ENCODE measurements at regions not wholly inside any gene's neighbourhood (a gene's known extent, or its start where the extent isn't known, plus 50 kb on each side); places are given as distances from the start of the nearest gene placed in this dataset.

DNA sequence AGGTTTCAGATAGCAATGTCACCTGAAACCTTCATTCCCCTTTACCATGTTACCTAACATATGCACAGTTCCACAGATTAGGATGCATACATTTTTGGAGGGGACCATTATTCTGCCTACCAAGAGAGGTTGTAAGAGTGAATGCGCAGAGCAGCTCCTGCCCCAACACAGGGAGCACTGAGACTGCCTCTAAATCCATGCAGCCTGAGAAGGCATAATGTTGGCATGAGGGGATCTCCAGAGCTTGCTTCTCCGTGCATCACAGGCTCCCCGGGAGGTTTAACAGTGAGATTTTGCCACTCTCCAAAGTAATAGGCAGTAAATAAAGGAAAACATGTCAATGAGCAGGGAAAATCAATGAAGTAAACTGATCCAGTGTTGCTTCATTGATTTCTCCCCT is 410.8 kb downstream of the PCDH7 start:
- no peak for TF ChIP-seq ZFX (IDR thresholded peaks at IDR 0.05; ENCODE audit: borderline replicate concordance)
- TF ChIP-seq, protein P1, sequence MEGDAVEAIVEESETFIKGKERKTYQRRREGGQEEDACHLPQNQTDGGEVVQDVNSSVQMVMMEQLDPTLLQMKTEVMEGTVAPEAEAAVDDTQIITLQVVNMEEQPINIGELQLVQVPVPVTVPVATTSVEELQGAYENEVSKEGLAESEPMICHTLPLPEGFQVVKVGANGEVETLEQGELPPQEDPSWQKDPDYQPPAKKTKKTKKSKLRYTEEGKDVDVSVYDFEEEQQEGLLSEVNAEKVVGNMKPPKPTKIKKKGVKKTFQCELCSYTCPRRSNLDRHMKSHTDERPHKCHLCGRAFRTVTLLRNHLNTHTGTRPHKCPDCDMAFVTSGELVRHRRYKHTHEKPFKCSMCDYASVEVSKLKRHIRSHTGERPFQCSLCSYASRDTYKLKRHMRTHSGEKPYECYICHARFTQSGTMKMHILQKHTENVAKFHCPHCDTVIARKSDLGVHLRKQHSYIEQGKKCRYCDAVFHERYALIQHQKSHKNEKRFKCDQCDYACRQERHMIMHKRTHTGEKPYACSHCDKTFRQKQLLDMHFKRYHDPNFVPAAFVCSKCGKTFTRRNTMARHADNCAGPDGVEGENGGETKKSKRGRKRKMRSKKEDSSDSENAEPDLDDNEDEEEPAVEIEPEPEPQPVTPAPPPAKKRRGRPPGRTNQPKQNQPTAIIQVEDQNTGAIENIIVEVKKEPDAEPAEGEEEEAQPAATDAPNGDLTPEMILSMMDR (IDR thresholded peaks at IDR 0.05): no peak
- no peak overlapping the region for H3K27ac ChIP-seq

DNA sequence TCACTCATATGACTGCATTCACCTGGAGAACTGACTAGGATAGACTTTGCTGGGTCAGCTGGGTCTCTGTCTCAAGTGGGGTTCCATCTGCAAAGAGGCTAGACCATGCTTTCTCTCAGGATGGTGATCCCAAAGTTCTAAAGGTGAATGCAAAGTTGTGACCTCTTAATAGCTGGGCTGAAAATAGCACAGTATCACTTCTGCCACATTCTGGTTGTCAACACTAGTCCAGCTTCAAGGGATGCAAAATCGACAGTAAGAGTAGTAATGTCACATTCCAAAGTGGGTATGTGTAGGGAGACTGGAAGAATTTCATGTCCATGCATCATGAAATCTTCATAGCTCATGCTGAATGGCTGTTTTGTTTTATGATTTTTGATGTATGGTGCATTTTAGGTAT is 414.6 kb downstream of the PCDH7 start:
- no peak overlapping the region for H3K27ac ChIP-seq

DNA sequence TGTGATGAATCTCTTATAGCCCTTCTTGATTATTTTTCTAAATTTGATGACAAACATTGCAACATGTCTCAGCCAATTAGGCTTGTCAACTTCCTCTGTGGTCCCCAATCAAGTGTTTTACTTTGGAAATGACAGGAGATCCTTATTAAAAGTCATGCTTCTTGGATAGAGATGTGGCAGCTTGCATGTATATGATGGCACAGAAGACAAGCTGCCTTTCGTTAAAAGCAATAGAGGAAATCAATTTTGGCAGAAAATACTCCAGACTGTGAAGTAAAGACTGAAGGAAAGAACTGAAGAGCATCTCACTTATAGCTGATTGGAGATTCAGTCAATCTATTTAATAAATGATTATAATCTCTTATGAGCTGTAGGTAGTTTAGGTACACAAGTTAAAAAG is 419.6 kb downstream of the PCDH7 start:
- H3K27ac ChIP-seq: no peak overlapping the region
- TF ChIP-seq, protein P1 (IDR thresholded peaks at IDR 0.05): no peak
- TF ChIP-seq ZFX (IDR thresholded peaks at IDR 0.05; ENCODE audit: borderline replicate concordance): no peak

More for the DNA sequence above, 414.6 kb downstream of the PCDH7 start:
- TF ChIP-seq, protein P1 (IDR thresholded peaks at IDR 0.05): no peak
- TF ChIP-seq ZFX (IDR thresholded peaks at IDR 0.05; ENCODE audit: borderline replicate concordance): no peak

DNA sequence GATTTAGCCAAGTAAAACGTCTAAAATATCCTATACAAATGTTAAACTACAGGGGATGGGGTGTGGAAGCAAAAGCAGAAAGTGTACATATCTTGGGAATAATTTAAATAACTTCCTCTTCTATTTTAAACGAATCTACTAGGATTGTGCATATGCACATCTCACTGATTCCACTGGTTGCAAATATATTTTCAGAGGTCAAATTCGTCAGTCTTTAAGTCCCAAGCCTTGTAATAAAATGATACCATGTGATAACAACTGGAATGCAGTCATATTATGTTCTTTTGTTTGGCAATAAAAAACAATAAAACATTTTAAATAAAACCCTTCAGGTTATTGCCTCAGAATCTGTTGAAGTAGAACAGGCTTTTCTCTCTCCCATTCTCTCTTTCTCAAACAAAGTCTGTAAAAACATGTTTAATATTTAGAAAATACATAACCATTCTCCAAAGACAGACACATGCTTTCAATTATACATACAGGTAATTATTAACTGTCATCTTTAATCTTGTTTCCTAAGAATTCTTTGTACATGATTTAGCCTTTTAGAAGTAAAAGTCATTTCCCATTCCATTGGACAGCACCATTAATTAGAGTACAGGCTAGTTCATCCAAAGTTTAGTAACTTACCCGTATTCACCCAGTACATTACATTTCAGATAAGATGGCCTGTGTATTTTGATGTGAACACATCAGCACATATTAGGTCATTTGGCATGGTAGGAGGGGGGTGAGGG is 421.1 kb downstream of the PCDH7 start:
- TF ChIP-seq ZFX (IDR thresholded peaks at IDR 0.05; ENCODE audit: borderline replicate concordance): no peak
- TF ChIP-seq, protein P1 (IDR thresholded peaks at IDR 0.05): no peak
- no peak overlapping the region for H3K27ac ChIP-seq

DNA sequence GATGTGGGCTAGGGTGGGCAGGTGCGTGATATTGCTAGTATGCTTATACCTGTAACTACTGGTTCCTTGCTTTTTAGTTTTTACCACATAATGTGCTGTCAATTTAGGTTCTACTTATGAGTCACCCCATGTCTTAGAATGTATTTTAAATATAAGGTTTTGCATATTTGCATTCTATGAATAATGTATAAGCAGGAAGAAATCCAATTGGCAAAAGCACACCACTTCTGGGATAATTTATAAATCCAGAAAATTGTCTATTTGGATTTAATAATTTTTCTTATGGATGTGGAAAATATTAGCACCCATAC is 421.6 kb downstream of the PCDH7 start:
- H3K27ac ChIP-seq: no peak overlapping the region
- TF ChIP-seq, protein P1 (IDR thresholded peaks at IDR 0.05): no peak
- no peak for TF ChIP-seq ZFX (IDR thresholded peaks at IDR 0.05; ENCODE audit: borderline replicate concordance)

DNA sequence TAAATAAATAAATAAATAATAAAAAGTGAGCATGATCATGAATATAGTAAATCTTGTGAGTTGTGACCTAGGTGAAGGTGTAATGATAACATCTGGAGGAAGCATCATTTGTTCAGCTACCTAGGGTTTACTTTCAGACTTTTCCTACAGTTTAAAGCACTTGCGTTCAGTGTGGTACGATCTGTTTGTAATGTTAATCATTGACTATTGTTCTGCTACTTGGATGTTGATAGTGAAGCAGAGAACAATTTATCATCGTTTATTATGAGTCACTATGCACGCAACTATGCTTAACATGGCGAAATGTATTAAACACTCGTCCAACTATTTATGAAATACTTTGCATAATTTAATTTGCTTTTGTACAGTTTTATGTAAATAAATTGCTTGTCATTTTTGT is 426.2 kb downstream of the PCDH7 start:
- H3K27ac ChIP-seq: peak overlapping the region; percentile 77
- TF ChIP-seq, protein P1 (IDR thresholded peaks at IDR 0.05): no peak
- no peak for TF ChIP-seq ZFX (IDR thresholded peaks at IDR 0.05; ENCODE audit: borderline replicate concordance)

DNA sequence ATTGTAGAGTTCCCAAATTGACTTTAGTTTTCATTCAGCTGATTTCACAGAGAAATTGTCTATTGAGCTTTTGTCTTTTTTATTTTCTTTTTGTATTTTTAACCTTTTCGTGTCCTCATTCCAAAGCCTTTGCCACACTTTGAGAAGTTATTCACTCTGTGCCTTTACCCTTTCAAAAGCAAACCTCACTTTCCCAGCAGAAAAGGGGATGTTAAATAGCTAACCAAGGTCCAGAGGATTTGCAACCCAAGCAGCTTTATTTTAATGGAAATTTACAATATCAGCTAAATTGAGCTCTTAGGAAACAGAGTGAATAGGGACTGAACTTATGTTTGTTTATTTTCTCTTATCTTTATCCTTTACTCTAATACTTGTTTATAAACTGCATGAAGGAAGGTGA is 428.8 kb downstream of the PCDH7 start:
- no peak for TF ChIP-seq ZFX (IDR thresholded peaks at IDR 0.05; ENCODE audit: borderline replicate concordance)
- TF ChIP-seq, protein P1 (IDR thresholded peaks at IDR 0.05): no peak

More for the DNA sequence above, 428.8 kb downstream of the PCDH7 start:
- no peak overlapping the region for H3K27ac ChIP-seq

All from 22Rv1 (cell line).